KMS-11 (cell line): ENCODE measurements at regions not wholly inside any gene's neighbourhood (a gene's known extent, or its start where the extent isn't known, plus 50 kb on each side); places are given as distances from the start of the nearest gene placed in this dataset.

Experiments
- H2AFZ ChIP-seq: fragments of 200-600 bp; sonication (generic); 2 replicates; pipeline ENCODE4 v1.6.1; 2016; ENCODE audit warnings: antibody characterized with exemption, mixed run types, low read depth
- H3K27ac ChIP-seq: fragments of 200-600 bp; sonication (generic); 2 replicates; pipeline ENCODE4 v1.6.1; 2016; ENCODE audit warnings: mild to moderate bottlenecking, mixed run types
- H3K27me3 ChIP-seq: fragments of 200-600 bp; sonication (generic); 2 replicates; pipeline ENCODE4 v1.6.1; 2017; ENCODE audit warnings: mild to moderate bottlenecking, low read depth, mixed run types, moderate library complexity; ENCODE audit not compliant: insufficient read depth
- H3K36me3 ChIP-seq: fragments of 200-600 bp; sonication (generic); 2 replicates; pipeline ENCODE4 v1.6.1; 2017; ENCODE audit warnings: mild to moderate bottlenecking, mixed run types; ENCODE audit not compliant: insufficient read depth
- H3K4me1 ChIP-seq: fragments of 200-600 bp; sonication (generic); 2 replicates; pipeline ENCODE4 v1.6.1; 2016; ENCODE audit warnings: mild to moderate bottlenecking, low read depth, mixed run types; ENCODE audit not compliant: poor library complexity, severe bottlenecking
- H3K4me2 ChIP-seq: fragments of 200-600 bp; sonication (generic); 2 replicates; pipeline ENCODE4 v1.7.0; 2016; ENCODE audit warnings: mild to moderate bottlenecking, mixed run types
- H3K4me3 ChIP-seq: fragments of 200-600 bp; sonication (generic); IDR thresholded peaks from 2 replicates; pipeline ENCODE4 v1.6.1; 2017; ENCODE audit warnings: low read depth, low read length, mixed read lengths; ENCODE audit not compliant: insufficient read depth
- H3K79me2 ChIP-seq: fragments of 200-600 bp; sonication (generic); 2 replicates; pipeline ENCODE4 v1.6.1; 2016; ENCODE audit warnings: low read depth, mixed run types; ENCODE audit not compliant: insufficient read depth
- H3K9ac ChIP-seq: fragments of 200-600 bp; sonication (generic); 2 replicates; pipeline ENCODE4 v1.6.1; 2016; ENCODE audit warnings: mild to moderate bottlenecking, mixed run types
- H4K20me1 ChIP-seq: fragments of 200-600 bp; sonication (generic); 2 replicates; pipeline ENCODE4 v1.6.1; 2016; ENCODE audit warnings: mild to moderate bottlenecking, mixed run types; ENCODE audit not compliant: insufficient read depth
- TF ChIP-seq, protein P1 (sequence below): fragments of 200-600 bp; sonication (generic); conservative IDR thresholded peaks from 2 replicates; pipeline ENCODE4 v1.6.1; 2017; ENCODE audit warnings: low read depth, mild to moderate bottlenecking, antibody characterized with exemption, low read length, moderate library complexity, mixed read lengths

DNA sequence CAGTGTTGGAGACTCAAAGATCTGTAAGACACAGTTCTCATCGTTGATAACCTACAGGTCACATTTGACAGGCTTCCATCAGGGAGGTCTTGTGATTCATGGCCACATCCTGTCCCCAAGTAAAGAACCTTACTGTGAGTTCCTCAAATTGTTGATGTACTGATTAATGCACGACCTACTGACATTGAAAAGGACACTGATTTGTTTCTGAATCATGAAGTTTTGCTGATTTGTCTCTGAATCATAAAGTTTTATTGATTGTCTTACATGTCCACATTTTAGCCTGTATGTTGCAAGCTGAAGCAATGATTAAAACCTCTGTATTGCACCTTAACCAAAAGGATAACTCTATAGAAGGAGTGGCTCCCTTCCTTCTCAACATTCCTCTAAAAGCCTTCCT is 476.3 kb upstream of the RUNX1 start:
- Histone ChIP-seq H3K36me3 (no peaks in the 10 kb centered on the region), H3K79me2 (no peaks in the 10 kb centered on the region), H3K27me3 (no peaks in the 10 kb centered on the region), H4K20me1 (no peaks in the 10 kb centered on the region), H3K4me2 (no peak overlapping the region), H2AFZ (no peak overlapping the region), H3K4me3 (no peak overlapping the region), H3K4me1 (no peaks in the 10 kb centered on the region), H3K9ac (no peak overlapping the region), H3K27ac (no peak overlapping the region)
- TF ChIP-seq, protein P1, sequence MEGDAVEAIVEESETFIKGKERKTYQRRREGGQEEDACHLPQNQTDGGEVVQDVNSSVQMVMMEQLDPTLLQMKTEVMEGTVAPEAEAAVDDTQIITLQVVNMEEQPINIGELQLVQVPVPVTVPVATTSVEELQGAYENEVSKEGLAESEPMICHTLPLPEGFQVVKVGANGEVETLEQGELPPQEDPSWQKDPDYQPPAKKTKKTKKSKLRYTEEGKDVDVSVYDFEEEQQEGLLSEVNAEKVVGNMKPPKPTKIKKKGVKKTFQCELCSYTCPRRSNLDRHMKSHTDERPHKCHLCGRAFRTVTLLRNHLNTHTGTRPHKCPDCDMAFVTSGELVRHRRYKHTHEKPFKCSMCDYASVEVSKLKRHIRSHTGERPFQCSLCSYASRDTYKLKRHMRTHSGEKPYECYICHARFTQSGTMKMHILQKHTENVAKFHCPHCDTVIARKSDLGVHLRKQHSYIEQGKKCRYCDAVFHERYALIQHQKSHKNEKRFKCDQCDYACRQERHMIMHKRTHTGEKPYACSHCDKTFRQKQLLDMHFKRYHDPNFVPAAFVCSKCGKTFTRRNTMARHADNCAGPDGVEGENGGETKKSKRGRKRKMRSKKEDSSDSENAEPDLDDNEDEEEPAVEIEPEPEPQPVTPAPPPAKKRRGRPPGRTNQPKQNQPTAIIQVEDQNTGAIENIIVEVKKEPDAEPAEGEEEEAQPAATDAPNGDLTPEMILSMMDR: no peak

DNA sequence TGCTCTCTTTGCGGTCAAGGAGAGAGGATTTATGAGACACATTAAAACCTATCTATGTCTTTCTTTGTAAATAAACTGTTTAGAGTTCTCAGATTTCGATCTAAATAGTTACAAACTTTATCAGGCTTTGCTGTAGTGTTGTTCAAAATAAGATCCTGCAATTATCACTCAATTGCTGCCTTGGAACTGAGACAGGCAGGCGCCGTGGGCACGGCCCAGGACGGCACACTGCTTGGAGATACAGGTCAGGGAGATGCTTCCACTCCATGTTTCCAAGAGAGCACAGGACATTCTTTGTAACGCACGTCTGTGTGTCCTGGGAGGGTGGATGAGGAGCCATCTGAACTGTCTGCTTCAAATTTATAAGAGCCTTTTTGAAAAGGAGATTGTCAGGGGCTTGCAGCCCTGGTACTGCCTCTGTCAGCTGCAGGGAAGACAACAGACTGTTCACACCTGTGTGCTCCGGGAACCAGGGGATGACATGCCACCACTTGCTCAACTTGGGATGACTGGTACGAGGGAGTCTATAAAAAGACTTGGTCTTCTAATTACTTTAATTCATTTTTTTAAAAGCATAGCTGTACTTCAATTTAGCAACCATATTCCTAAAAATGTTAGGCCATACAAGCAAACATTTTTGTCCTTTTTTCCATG is 472.9 kb upstream of the RUNX1 start:
- H3K4me3 ChIP-seq: no peak overlapping the region
- H2AFZ ChIP-seq: no peak overlapping the region
- H3K4me1 ChIP-seq: no peaks in the 10 kb centered on the region
- H4K20me1 ChIP-seq: no peaks in the 10 kb centered on the region
- H3K79me2 ChIP-seq: no peaks in the 10 kb centered on the region
- H3K4me2 ChIP-seq: no peak overlapping the region
- TF ChIP-seq, protein P1: no peak
- no peak overlapping the region for H3K27ac ChIP-seq
- H3K9ac ChIP-seq: no peak overlapping the region
- H3K36me3 ChIP-seq: no peaks in the 10 kb centered on the region
- H3K27me3 ChIP-seq: no peaks in the 10 kb centered on the region

DNA sequence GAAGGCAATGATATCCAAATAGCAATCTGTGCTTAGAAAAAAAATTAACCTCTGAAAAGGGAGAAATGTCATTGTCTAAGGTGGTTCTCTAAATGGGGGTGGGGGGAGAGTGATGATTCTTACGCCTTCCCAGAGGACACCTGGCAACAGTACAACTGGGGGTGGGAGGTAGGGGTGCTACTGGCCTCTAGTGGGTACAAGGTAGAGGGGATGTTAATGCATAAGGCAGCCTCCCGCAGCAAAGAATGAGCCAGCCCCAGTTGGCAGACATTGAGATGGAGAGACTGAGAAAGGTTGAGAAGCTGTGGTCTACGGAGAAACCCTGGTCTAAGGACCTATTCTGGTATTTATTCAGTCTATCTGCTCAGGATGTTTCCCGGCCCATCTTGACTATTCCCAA is 472.2 kb upstream of the RUNX1 start:
- Histone ChIP-seq H3K9ac (no peak overlapping the region), H3K79me2 (no peaks in the 10 kb centered on the region), H2AFZ (no peak overlapping the region), H3K4me3 (no peak overlapping the region), H3K36me3 (no peaks in the 10 kb centered on the region), H3K27me3 (no peaks in the 10 kb centered on the region), H3K4me1 (no peaks in the 10 kb centered on the region), H4K20me1 (no peaks in the 10 kb centered on the region), H3K4me2 (no peak overlapping the region), H3K27ac (no peak overlapping the region)
- TF ChIP-seq, protein P1: no peak

DNA sequence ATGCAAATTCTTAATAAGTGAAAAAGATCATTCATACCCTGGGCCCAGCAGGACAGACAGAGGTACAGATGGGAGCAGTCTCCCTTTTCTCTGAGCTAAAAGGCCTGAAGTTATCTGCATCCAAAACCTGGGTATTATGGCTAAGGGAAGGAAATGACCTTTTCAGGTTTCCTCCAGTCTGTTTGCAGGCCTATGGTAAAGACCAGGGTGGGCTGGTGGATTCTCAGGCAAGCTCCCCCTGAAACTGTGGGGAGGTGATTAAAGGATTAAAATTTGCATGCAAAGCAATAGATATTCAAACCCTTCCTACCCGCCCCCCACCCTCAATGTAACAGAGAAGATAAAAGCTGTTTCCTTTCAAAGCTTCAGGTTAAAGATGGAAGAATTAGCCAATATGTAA is 471.8 kb upstream of the RUNX1 start:
- H3K36me3 ChIP-seq: no peaks in the 10 kb centered on the region
- no peaks in the 10 kb centered on the region for H3K4me1 ChIP-seq
- H3K27me3 ChIP-seq: no peaks in the 10 kb centered on the region
- TF ChIP-seq, protein P1: no peak
- no peak overlapping the region for H2AFZ ChIP-seq
- H3K4me2 ChIP-seq: no peak overlapping the region
- H3K79me2 ChIP-seq: no peaks in the 10 kb centered on the region
- H3K4me3 ChIP-seq: no peak overlapping the region
- H4K20me1 ChIP-seq: no peaks in the 10 kb centered on the region
- no peak overlapping the region for H3K27ac ChIP-seq
- no peak overlapping the region for H3K9ac ChIP-seq
